ENCODE measurements at regions not wholly inside any gene's neighbourhood (a gene's known extent, or its start where the extent isn't known, plus 50 kb on each side); places are given as distances from the start of the nearest gene placed in this dataset.

- Histone ChIP-seq H3F3A (ENCODE audit: control insufficient read depth, insufficient read depth) (no peaks in the 10 kb centered on the region), H3K36me3 (ENCODE audit: control insufficient read depth, low read length) (no peaks in the 10 kb centered on the region), H4K20me1 (ENCODE audit: control insufficient read depth, insufficient read depth, low read depth, low read length) (no peaks in the 10 kb centered on the region), H3K27me3 (ENCODE audit: control insufficient read depth, low read length) (no peaks in the 10 kb centered on the region), H3K4me3 (ENCODE audit: low read length) (no peak overlapping the region), H3K27ac (ENCODE audit: low read depth, low read length) (no peak overlapping the region), H3K4me1 (ENCODE audit: control insufficient read depth, low read length) (no peaks in the 10 kb centered on the region), H3K9me3 (ENCODE audit: control insufficient read depth, insufficient read depth, low read length) (no peaks in the 10 kb centered on the region; the same call in 1 of the 2 replicates), H3K9me2 (replicated peaks; ENCODE audit: control insufficient read depth, low read length) (no peaks in the 10 kb centered on the region), H3K4me2 (ENCODE audit: low read length) (no peak overlapping the region), H3K79me2 (ENCODE audit: control insufficient read depth, low read length) (no peaks in the 10 kb centered on the region)
- TF ChIP-seq EZH2phosphoT487 (IDR thresholded peaks at IDR 0.05; ENCODE audit: borderline replicate concordance, low read length) (no peak), CTCF (IDR thresholded peaks at IDR 0.05; ENCODE audit: low read depth, low read length, poor library complexity, severe bottlenecking) (no peak)
Measured at GRCh38 chr13:89786531-89786930, 1561.0 kb upstream of the MIR17HG start.

- no peak overlapping the region for H3K27ac ChIP-seq (ENCODE audit: low read depth, low read length)
- H3F3A ChIP-seq (ENCODE audit: control insufficient read depth, insufficient read depth): no peaks in the 10 kb centered on the region
- no peak overlapping the region for H3K4me3 ChIP-seq (ENCODE audit: low read length)
- H3K9me2 ChIP-seq (replicated peaks; ENCODE audit: control insufficient read depth, low read length): no peaks in the 10 kb centered on the region
- TF ChIP-seq CTCF (IDR thresholded peaks at IDR 0.05; ENCODE audit: low read depth, low read length, poor library complexity, severe bottlenecking): no peak
- TF ChIP-seq EZH2phosphoT487 (IDR thresholded peaks at IDR 0.05; ENCODE audit: borderline replicate concordance, low read length): no peak
- no peaks in the 10 kb centered on the region for H3K4me1 ChIP-seq (ENCODE audit: control insufficient read depth, low read length)
- H3K36me3 ChIP-seq (ENCODE audit: control insufficient read depth, low read length): no peaks in the 10 kb centered on the region
- no peaks in the 10 kb centered on the region for H4K20me1 ChIP-seq (ENCODE audit: control insufficient read depth, insufficient read depth, low read depth, low read length)
- no peaks in the 10 kb centered on the region for H3K9me3 ChIP-seq (ENCODE audit: control insufficient read depth, insufficient read depth, low read length)
- H3K4me2 ChIP-seq (ENCODE audit: low read length): no peak overlapping the region
- no peaks in the 10 kb centered on the region for H3K27me3 ChIP-seq (ENCODE audit: control insufficient read depth, low read length)
- H3K79me2 ChIP-seq (ENCODE audit: control insufficient read depth, low read length): no peaks in the 10 kb centered on the region
Measured at GRCh38 chr13:89790696-89791095, 1556.8 kb upstream of the MIR17HG start.

- Histone ChIP-seq H3K4me2 (ENCODE audit: low read length) (no peak overlapping the region), H3K79me2 (ENCODE audit: control insufficient read depth, low read length) (no peaks in the 10 kb centered on the region), H3K9me2 (replicated peaks; ENCODE audit: control insufficient read depth, low read length) (no peaks in the 10 kb centered on the region), H3K9me3 (ENCODE audit: control insufficient read depth, insufficient read depth, low read length) (no peaks in the 10 kb centered on the region), H3K27me3 (ENCODE audit: control insufficient read depth, low read length) (no peaks in the 10 kb centered on the region), H3K4me1 (ENCODE audit: control insufficient read depth, low read length) (no peaks in the 10 kb centered on the region), H3K36me3 (ENCODE audit: control insufficient read depth, low read length) (no peaks in the 10 kb centered on the region), H4K20me1 (ENCODE audit: control insufficient read depth, insufficient read depth, low read depth, low read length) (no peaks in the 10 kb centered on the region), H3F3A (ENCODE audit: control insufficient read depth, insufficient read depth) (no peaks in the 10 kb centered on the region), H3K4me3 (ENCODE audit: low read length) (no peak overlapping the region), H3K27ac (ENCODE audit: low read depth, low read length) (no peak overlapping the region)
- TF ChIP-seq CTCF (IDR thresholded peaks at IDR 0.05; ENCODE audit: low read depth, low read length, poor library complexity, severe bottlenecking) (no peak), EZH2phosphoT487 (IDR thresholded peaks at IDR 0.05; ENCODE audit: borderline replicate concordance, low read length) (no peak)
Measured at GRCh38 chr13:89791971-89792630, 1555.4 kb upstream of the MIR17HG start.
